HG02884 (cell line): ENCODE measurements at regions not wholly inside any gene's neighbourhood (a gene's known extent, or its start where the extent isn't known, plus 50 kb on each side); places are given as distances from the start of the nearest gene placed in this dataset.

Experiments
- ATAC-seq: cut with Tn5 transposase; IDR thresholded peaks from one replicate; pipeline ENCODE4 v1.9.1; 2021; ENCODE audit warnings: mild to moderate bottlenecking, moderate library complexity; ENCODE audit not compliant: unreplicated experiment

DNA sequence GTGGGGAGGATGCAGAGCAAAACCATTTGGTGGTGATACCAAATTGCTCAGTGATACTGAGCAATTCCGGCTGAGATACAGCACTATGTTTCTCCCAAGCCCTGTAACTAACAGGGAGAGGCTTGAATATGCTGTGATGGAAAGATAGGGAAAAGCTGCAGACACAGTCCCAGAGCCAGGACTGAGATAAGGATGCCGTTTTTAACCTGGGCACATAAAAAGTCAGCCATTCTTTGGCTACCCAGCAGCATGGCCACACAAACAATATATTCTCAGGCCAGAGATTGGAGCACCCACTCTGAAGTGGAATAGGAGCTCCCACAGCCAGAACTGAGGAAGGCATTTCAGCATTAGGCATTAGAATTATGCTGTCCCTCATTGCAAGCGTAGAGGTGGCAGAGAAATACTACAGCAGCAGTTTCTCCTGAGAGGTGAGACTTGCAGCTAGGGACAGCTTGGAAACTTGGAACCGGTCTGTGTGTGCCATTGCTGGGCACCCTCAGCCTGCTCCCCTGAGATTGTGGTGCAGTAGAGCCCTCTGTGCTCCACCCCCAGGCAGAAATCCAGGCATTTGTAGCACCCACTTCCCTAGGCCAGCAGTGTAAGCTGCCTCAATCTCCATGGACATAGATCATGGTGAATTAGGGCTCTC is 346.5 kb downstream of the TMEM135 start:
- ATAC-seq = no peak

- ATAC-seq = no peak
Observed at GRCh38 chr11:87374038-87374807, 336.5 kb downstream of the TMEM135 start.
